GM23248 (cell line): ENCODE measurements at regions not wholly inside any gene's neighbourhood (a gene's known extent, or its start where the extent isn't known, plus 50 kb on each side); places are given as distances from the start of the nearest gene placed in this dataset.

ENCODE experiments used
- DNase-seq: peaks from one replicate; pipeline ENCODE4 v3.0.0-alpha.2; 2015
- H2AFZ ChIP-seq: fragments of 200-600 bp; sonication (generic); 2 replicates; pipeline ENCODE4 v1.6.1; 2016; ENCODE audit warnings: antibody characterized with exemption
- H3F3A ChIP-seq: fragments of 200-600 bp; sonication (generic); 2 replicates; pipeline ENCODE4 v1.6.1; 2016; ENCODE audit warnings: mild to moderate bottlenecking, antibody characterized with exemption, mixed run types; ENCODE audit not compliant: insufficient read depth
- H3K27ac ChIP-seq: fragments of 200-600 bp; sonication (generic); 2 replicates; pipeline ENCODE4 v1.5.1; 2016; ENCODE audit warnings: mild to moderate bottlenecking
- H3K27me3 ChIP-seq: fragments of 200-600 bp; sonication (generic); replicated peaks from 2 replicates; pipeline ENCODE4 v1.6.1; 2016; ENCODE audit warnings: mild to moderate bottlenecking; ENCODE audit not compliant: insufficient read depth
- H3K36me3 ChIP-seq: fragments of 200-600 bp; sonication (generic); 2 replicates; pipeline ENCODE4 v1.6.1; 2016; ENCODE audit warnings: low read depth, mild to moderate bottlenecking
- H3K4me1 ChIP-seq: fragments of 200-600 bp; sonication (generic); 2 replicates; pipeline ENCODE4 v1.6.1; 2016; ENCODE audit warnings: mild to moderate bottlenecking; ENCODE audit not compliant: insufficient read depth
- H3K4me2 ChIP-seq: fragments of 200-600 bp; sonication (generic); one replicate; pipeline ENCODE4 v1.6.1; 2016; ENCODE audit warnings: mild to moderate bottlenecking; ENCODE audit not compliant: unreplicated experiment
- H3K4me3 ChIP-seq: fragments of 200-600 bp; sonication (generic); 2 replicates; pipeline ENCODE4 v1.5.1; 2016; ENCODE audit warnings: mild to moderate bottlenecking
- H3K79me2 ChIP-seq: fragments of 200-600 bp; sonication (generic); 2 replicates; pipeline ENCODE4 v1.6.1; 2016; ENCODE audit warnings: mild to moderate bottlenecking; ENCODE audit not compliant: insufficient read depth
- H3K9ac ChIP-seq: fragments of 200-600 bp; sonication (generic); 2 replicates; pipeline ENCODE4 v1.6.1; 2016; ENCODE audit warnings: mild to moderate bottlenecking
- H3K9me2 ChIP-seq: fragments of 200-600 bp; sonication (generic); 2 replicates; pipeline ENCODE4 v1.6.1; 2016; ENCODE audit warnings: mixed run types, mild to moderate bottlenecking, moderate library complexity; ENCODE audit not compliant: insufficient read depth
- H3K9me3 ChIP-seq: fragments of 200-600 bp; sonication (generic); one replicate; pipeline ENCODE4 v1.6.1; 2017; ENCODE audit warnings: low read depth
- H4K20me1 ChIP-seq: fragments of 200-600 bp; sonication (generic); 2 replicates; pipeline ENCODE4 v1.6.0; 2016; ENCODE audit not compliant: insufficient read depth
- EZH2 ChIP-seq: fragments of 200-600 bp; sonication (generic); IDR thresholded peaks from 2 replicates; pipeline ENCODE4 v1.6.1; 2018; ENCODE audit warnings: antibody characterized with exemption, mild to moderate bottlenecking; ENCODE audit not compliant: insufficient read depth, poor library complexity, severe bottlenecking
- EZH2phosphoT487 ChIP-seq: fragments of 200-600 bp; sonication (generic); IDR thresholded peaks from 2 replicates; pipeline ENCODE4 v1.6.1; 2018; ENCODE audit warnings: antibody characterized with exemption, moderate library complexity, mild to moderate bottlenecking, low read depth; ENCODE audit not compliant: insufficient read depth
- WGBS, 2 experiments: methylation state at CpG; one replicate each; pipeline ENCODE4 v1.1.6; 2015 to 2017; ENCODE audit warnings: low lambda C conversion rate in 2 of 2, low coverage in 1 of 2; ENCODE audit errors: missing lambda C conversion rate in 2 of 2; 5-methylcytosine and 5-hydroxymethylcytosine counted together
- in situ Hi-C: fragments of 300-500 bp; cut with MboI; formaldehyde crosslinking; loops from 2 replicates; pipeline ENCODE4 v1.15.0; 2020

DNA sequence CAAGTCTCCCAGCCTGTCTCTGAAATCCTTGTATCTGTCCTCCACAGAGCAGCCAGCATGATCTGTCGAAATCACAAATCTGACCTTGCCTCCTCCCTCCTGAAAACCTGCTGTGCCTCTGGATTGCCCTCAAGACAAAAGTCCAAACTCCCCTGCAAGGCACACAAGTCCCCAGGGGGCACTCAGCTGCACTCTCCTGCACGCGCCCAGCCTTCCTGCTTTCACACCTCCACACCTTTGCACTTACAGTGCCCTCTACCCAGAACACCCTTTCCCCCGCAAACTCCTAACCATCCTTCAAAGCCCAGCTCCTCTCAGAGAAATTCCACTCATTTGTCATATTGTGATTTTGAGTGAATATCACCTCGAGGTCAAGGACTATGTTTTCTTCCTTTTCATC, 83.4 kb upstream of the TOP1 start:
- no peaks in the 10 kb centered on the region for H3F3A ChIP-seq
- H3K27me3 ChIP-seq = no peaks in the 10 kb centered on the region
- WGBS, 2 experiments = 64 to 65% methylated on average over 5 of the region's 5 CpGs
- no peaks in the 10 kb centered on the region for H3K79me2 ChIP-seq
- no peaks in the 10 kb centered on the region for H3K9me2 ChIP-seq
- TF ChIP-seq EZH2 (no peak), EZH2phosphoT487 (no peak)
- H3K36me3 ChIP-seq = no peaks in the 10 kb centered on the region
- H2AFZ ChIP-seq = no peak overlapping the region
- in situ Hi-C loops = loop anchor here (25.0 kb wide), 1 partner anchor 1533 kb away; no protein-coding TSS in a partner anchor
- 0 out of 2 replicates have a peak, but pooled peaks cover 7% of the 10 kb centered on the region for H3K4me1 ChIP-seq
- H3K9me3 ChIP-seq = no peaks in the 10 kb centered on the region
- H3K27ac ChIP-seq = no peak overlapping the region
- H3K9ac ChIP-seq = no peak overlapping the region
- H3K4me2 ChIP-seq = no peak overlapping the region
- H4K20me1 ChIP-seq = no peaks in the 10 kb centered on the region
- H3K4me3 ChIP-seq = no peak overlapping the region
- no peak for DNase-seq

DNA sequence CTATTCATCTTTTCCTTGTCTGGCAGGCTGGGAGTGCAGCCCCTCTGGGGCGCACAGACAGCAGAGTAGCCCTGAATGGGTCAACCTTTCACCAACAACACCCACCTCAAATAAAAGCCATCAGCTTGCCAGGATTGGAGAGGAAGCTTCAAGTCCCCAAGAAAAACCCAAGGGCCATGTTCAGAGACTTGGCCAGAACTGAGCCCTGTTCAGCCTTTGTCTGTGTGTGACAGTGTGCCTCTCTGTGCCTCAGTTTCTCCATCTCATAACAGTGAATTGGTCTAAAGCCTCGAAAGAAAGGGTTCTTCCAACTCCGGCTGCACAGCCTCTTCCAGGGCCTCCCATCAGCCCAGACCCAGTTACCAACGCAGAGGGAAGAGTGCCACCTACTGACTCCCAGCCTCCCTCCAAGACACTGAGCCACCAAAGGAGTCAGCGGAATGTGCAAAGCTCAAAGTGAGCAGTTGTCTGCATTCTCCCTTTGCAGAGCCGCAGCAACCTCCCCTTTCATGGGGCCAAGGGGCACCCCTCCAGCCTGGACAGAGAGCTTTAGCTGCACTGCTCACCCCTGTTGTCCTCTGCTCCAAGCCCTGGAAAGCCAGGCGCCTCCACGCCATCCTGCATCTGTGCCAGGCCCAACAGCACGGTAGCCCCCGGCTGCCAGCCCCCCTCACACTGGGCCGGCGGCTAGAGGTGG, 82.7 kb upstream of the TOP1 start:
- peak; percentile 68 for DNase-seq
- H3K27ac ChIP-seq = no peak overlapping the region
- H3K9me3 ChIP-seq = no peaks in the 10 kb centered on the region
- no peak overlapping the region for H3K4me3 ChIP-seq
- TF ChIP-seq EZH2 = no peak
- no peak for TF ChIP-seq EZH2phosphoT487
- H3K4me2 ChIP-seq = no peak overlapping the region
- WGBS, 2 experiments = 31 to 36% methylated on average over 11 to 12 of the region's 12 CpGs
- no peak overlapping the region for H2AFZ ChIP-seq
- H3K9me2 ChIP-seq = no peaks in the 10 kb centered on the region
- H3K79me2 ChIP-seq = no peaks in the 10 kb centered on the region
- in situ Hi-C loops = loop anchor here (25.0 kb wide), 1 partner anchor 1534 kb away; no protein-coding TSS in a partner anchor
- H3K9ac ChIP-seq = no peak overlapping the region
- H4K20me1 ChIP-seq = no peaks in the 10 kb centered on the region
- H3K4me1 ChIP-seq = 0 out of 2 replicates have a peak, but pooled peaks cover 7% of the 10 kb centered on the region
- H3F3A ChIP-seq = no peaks in the 10 kb centered on the region
- no peaks in the 10 kb centered on the region for H3K27me3 ChIP-seq
- no peaks in the 10 kb centered on the region for H3K36me3 ChIP-seq

DNA sequence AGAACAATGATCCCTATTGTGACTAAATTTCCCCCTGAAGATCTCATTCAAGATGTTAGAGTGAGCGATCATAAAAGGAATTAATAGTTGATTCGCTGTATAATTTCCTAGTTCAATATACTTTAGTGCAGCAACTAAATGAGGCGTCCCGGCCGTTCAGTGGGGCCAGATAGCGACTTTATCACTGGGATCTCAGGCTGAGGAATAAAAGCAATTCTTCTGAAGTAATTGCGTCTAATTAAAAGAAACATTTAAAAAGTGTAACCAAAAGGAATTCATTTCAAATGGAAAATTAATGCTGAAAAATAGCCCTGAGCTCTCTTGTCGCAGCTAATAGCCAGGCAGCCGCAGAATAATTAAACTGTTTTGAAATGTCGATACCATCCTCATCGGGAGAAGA, 82.2 kb upstream of the TOP1 start:
- H3K27me3 ChIP-seq = no peaks in the 10 kb centered on the region
- TF ChIP-seq EZH2phosphoT487 (no peak), EZH2 (no peak)
- no peak overlapping the region for H2AFZ ChIP-seq
- no peaks in the 10 kb centered on the region for H3K9me3 ChIP-seq
- no peaks in the 10 kb centered on the region for H4K20me1 ChIP-seq
- no peaks in the 10 kb centered on the region for H3K79me2 ChIP-seq
- H3K9ac ChIP-seq = no peak overlapping the region
- in situ Hi-C loops = loop anchor here (25.0 kb wide), 1 partner anchor 1534 kb away; no protein-coding TSS in a partner anchor
- no peaks in the 10 kb centered on the region for H3K36me3 ChIP-seq
- no peaks in the 10 kb centered on the region for H3F3A ChIP-seq
- H3K4me3 ChIP-seq = no peak overlapping the region
- DNase-seq = no peak
- H3K27ac ChIP-seq = no peak overlapping the region
- WGBS, 2 experiments = 81 to 85% methylated on average over 11 of the region's 11 CpGs
- H3K4me1 ChIP-seq = 0 out of 2 replicates have a peak, but pooled peaks cover 7% of the 10 kb centered on the region
- no peak overlapping the region for H3K4me2 ChIP-seq
- no peaks in the 10 kb centered on the region for H3K9me2 ChIP-seq

DNA sequence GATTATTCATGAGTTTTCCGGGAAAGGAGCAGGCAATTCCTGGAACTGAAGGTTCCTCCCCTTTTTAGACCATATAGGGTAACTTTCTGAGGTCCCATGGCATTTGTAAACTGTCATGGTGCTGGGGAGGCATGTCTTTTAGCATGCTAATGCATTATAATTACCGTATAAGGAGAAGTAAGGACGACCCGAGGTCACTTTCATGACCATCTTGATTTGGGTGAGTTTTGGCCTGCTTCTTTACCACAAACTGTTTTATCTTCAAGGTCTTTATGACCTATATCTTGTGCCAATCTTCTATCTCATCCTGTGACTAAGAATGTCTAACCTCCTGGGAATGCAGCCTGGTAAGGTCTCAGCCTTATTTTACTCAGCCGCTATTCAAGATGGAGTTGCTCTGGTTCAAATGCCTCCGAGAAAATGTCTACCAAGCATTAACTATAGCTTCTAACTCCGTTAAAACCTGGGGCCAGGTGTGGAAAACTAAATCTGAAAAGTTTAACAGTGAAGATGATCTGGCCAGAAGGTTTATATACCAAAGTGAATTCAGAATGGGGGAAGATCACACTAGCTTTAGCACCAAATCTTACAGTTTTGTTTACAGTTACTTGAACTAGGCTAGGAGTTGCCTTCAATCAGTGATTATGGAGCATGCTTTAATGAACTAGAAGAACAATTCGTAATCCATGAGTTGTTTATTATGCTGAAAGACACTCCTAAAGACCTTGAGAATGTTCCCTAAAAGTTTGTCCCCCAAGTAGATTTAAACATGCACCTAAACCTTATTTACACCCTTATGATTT, 80.0 kb upstream of the TOP1 start:
- Histone ChIP-seq H3K79me2 (no peaks in the 10 kb centered on the region), H3K9ac (no peak overlapping the region), H3K36me3 (no peaks in the 10 kb centered on the region), H3K4me3 (no peak overlapping the region), H3K4me2 (no peak overlapping the region), H4K20me1 (no peaks in the 10 kb centered on the region), H2AFZ (no peak overlapping the region), H3K9me2 (no peaks in the 10 kb centered on the region), H3F3A (peaks cover 4% of the 10 kb centered on the region; the same call in 1 of the 2 replicates), H3K9me3 (no peaks in the 10 kb centered on the region), H3K27ac (no peak overlapping the region), H3K27me3 (no peaks in the 10 kb centered on the region), H3K4me1 (0 out of 2 replicates have a peak, but pooled peaks cover 7% of the 10 kb centered on the region)
- in situ Hi-C loops = loop anchor here (25.0 kb wide), 1 partner anchor 1536 kb away; no protein-coding TSS in a partner anchor
- no peak for DNase-seq
- 78 to 84% methylated on average over 8 of the region's 8 CpGs for WGBS, 2 experiments
- TF ChIP-seq EZH2phosphoT487 = no peak
- TF ChIP-seq EZH2 = no peak
